ENCODE measurements at regions not wholly inside any gene's neighbourhood (a gene's known extent, or its start where the extent isn't known, plus 50 kb on each side); places are given as distances from the start of the nearest gene placed in this dataset.

DNA sequence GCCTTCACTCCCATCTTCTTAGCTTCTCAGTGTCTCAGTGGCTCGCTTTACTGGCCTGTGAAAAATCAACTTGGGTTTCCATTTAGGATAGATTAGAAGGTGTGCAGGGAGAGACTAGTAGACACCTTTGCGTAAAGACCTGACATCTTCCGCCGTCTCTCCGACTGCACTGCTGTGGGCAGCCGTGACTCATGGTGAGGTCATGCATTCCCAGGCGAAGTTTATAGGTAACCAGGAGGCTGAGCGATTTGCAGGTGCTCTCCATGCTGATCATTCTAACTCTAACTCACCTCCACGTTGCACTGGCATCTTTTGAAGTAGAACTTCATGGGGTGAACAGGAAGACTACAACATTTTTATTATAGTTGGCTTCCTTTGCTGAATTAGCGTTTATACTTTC, 68.0 kb upstream of the ZNF438 start:
- no peak overlapping the region for H3K18ac ChIP-seq (ENCODE audit: low read length)
- no peak overlapping the region for H3K4me2 ChIP-seq (ENCODE audit: insufficient read depth, low read length, poor library complexity, severe bottlenecking)
- no peak overlapping the region for H2BK5ac ChIP-seq (ENCODE audit: low read length)
- H3K9ac ChIP-seq (ENCODE audit: low read depth, low read length, poor library complexity): no peak overlapping the region
- no peak overlapping the region for H2BK15ac ChIP-seq (ENCODE audit: low read length)
- no peak overlapping the region for H2AK5ac ChIP-seq (ENCODE audit: low read depth, low read length)
- no peak overlapping the region for H3K14ac ChIP-seq (ENCODE audit: low read length)
- H3K27ac ChIP-seq (replicated peaks; ENCODE audit: low read length): no peak overlapping the region
- H4K91ac ChIP-seq (ENCODE audit: low read depth, low read length, poor library complexity): no peak overlapping the region
- H3K4me1 ChIP-seq (ENCODE audit: control insufficient read depth in 2 of 2, insufficient read depth in 1 of 2, low read depth in 1 of 2, low read length in 2 of 2): peaks cover 0 to 10% of the 10 kb centered on the region in 2 donors
- H3K9me3 ChIP-seq (replicated peaks in 1 of 2; ENCODE audit: control insufficient read depth in 2 of 2, insufficient read depth in 1 of 2, low read depth in 1 of 2, low read length in 2 of 2): no peaks in the 10 kb centered on the region
- H2AFZ ChIP-seq (ENCODE audit: low read length): no peak overlapping the region
- no peak overlapping the region for H3K23ac ChIP-seq (ENCODE audit: low read depth, low read length, poor library complexity)
- no peak overlapping the region for H3K4ac ChIP-seq (ENCODE audit: low read length)
- no peaks in the 10 kb centered on the region for H3K27me3 ChIP-seq (ENCODE audit: control insufficient read depth in 3 of 3, insufficient read depth in 3 of 3, low read depth in 1 of 3, low read length in 3 of 3)
- no peak overlapping the region for H2BK12ac ChIP-seq (ENCODE audit: low read length)
- H2BK120ac ChIP-seq (ENCODE audit: low read depth, low read length): no peak overlapping the region
- H3K4me3 ChIP-seq (ENCODE audit: low read length in 2 of 2): no peak overlapping the region
- no peaks in the 10 kb centered on the region for H3K79me1 ChIP-seq (ENCODE audit: low read depth, low read length)
- H4K8ac ChIP-seq (ENCODE audit: low read depth, low read length): no peak overlapping the region
- WGBS, 2 donors (ENCODE audit: extremely low coverage in 2 of 2, insufficient read length in 2 of 2, insufficient replicate concordance in 1 of 2): no CpG with 5 or more reads among the region's 10 CpGs
- H3K36me3 ChIP-seq (replicated peaks in 1 of 2; ENCODE audit: control insufficient read depth in 2 of 2, insufficient read depth in 2 of 2, low read length in 2 of 2): no peaks in the 10 kb centered on the region
- DNase-seq (ENCODE audit: low spot score): no peak

DNA sequence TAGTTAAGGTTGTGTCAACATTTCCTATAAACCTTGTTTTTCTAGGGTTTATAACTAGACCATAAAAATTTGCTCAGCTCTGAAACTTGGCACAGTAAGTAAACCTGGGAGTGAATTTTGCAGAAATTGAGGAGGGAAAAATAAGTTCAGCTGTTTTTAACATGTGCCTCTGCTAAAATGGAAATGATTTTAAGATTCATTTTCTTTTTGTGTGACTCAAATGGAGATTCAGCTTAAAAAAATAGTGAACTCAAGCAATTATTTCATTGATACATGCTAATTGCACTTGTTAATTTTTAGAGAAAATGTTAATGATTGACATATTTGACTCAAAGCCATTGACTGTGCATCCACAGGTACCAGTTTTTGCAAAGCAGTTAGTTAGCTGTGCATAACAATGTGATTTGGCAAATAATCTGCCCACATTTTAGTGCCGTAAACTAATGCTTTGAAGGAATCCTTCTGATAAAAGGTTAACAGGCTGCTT, 68.5 kb upstream of the ZNF438 start:
- H2BK120ac ChIP-seq (ENCODE audit: low read depth, low read length): no peak overlapping the region
- no peaks in the 10 kb centered on the region for H3K79me1 ChIP-seq (ENCODE audit: low read depth, low read length)
- no peak overlapping the region for H3K14ac ChIP-seq (ENCODE audit: low read length)
- no peak overlapping the region for H3K4ac ChIP-seq (ENCODE audit: low read length)
- no peak overlapping the region for H2AK5ac ChIP-seq (ENCODE audit: low read depth, low read length)
- H3K27me3 ChIP-seq (ENCODE audit: control insufficient read depth in 3 of 3, insufficient read depth in 3 of 3, low read depth in 1 of 3, low read length in 3 of 3): no peaks in the 10 kb centered on the region
- no peak overlapping the region for H2BK15ac ChIP-seq (ENCODE audit: low read length)
- no peak overlapping the region for H4K8ac ChIP-seq (ENCODE audit: low read depth, low read length)
- no peak overlapping the region for H3K18ac ChIP-seq (ENCODE audit: low read length)
- no peak overlapping the region for H2BK12ac ChIP-seq (ENCODE audit: low read length)
- no peaks in the 10 kb centered on the region for H3K36me3 ChIP-seq (replicated peaks in 1 of 2; ENCODE audit: control insufficient read depth in 2 of 2, insufficient read depth in 2 of 2, low read length in 2 of 2)
- H3K23ac ChIP-seq (ENCODE audit: low read depth, low read length, poor library complexity): no peak overlapping the region
- H3K4me2 ChIP-seq (ENCODE audit: insufficient read depth, low read length, poor library complexity, severe bottlenecking): no peak overlapping the region
- H3K4me1 ChIP-seq (ENCODE audit: control insufficient read depth in 2 of 2, insufficient read depth in 1 of 2, low read depth in 1 of 2, low read length in 2 of 2): peaks cover 0 to 10% of the 10 kb centered on the region in 2 donors
- DNase-seq (ENCODE audit: low spot score): no peak
- H2BK5ac ChIP-seq (ENCODE audit: low read length): no peak overlapping the region
- H3K27ac ChIP-seq (replicated peaks; ENCODE audit: low read length): no peak overlapping the region
- no peak overlapping the region for H3K9ac ChIP-seq (ENCODE audit: low read depth, low read length, poor library complexity)
- no CpG with 5 or more reads among the region's 1 CpG for WGBS, 2 donors (ENCODE audit: extremely low coverage in 2 of 2, insufficient read length in 2 of 2, insufficient replicate concordance in 1 of 2)
- no peak overlapping the region for H3K4me3 ChIP-seq (ENCODE audit: low read length in 2 of 2)
- H3K9me3 ChIP-seq (replicated peaks in 1 of 2; ENCODE audit: control insufficient read depth in 2 of 2, insufficient read depth in 1 of 2, low read depth in 1 of 2, low read length in 2 of 2): no peaks in the 10 kb centered on the region
- H4K91ac ChIP-seq (ENCODE audit: low read depth, low read length, poor library complexity): no peak overlapping the region
- no peak overlapping the region for H2AFZ ChIP-seq (ENCODE audit: low read length)

DNA sequence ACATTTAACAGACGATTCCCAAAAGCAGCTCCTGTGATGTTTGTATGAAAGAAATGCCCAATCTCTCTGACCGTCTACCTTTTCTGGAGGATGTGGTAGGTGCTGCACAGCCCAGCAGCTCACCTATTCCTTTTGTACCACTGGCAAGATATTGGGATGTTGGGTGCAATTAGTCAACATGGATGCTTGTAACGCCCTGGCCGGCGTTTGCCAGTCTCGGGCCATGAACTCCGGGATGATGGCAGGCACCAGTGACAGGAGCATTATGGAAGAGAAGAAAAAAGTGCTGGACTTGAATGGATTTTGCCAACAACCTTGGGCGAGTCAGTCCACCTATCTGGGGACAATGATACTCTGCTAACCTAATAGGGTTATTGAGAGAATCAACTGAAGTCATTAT, 69.0 kb upstream of the ZNF438 start:
- H3K79me1 ChIP-seq (ENCODE audit: low read depth, low read length): no peaks in the 10 kb centered on the region
- no peak overlapping the region for H3K4me3 ChIP-seq (ENCODE audit: low read length in 2 of 2)
- no peak overlapping the region for H4K8ac ChIP-seq (ENCODE audit: low read depth, low read length)
- H2AK5ac ChIP-seq (ENCODE audit: low read depth, low read length): no peak overlapping the region
- H2BK12ac ChIP-seq (ENCODE audit: low read length): no peak overlapping the region
- no peak overlapping the region for H2AFZ ChIP-seq (ENCODE audit: low read length)
- no peak overlapping the region for H3K18ac ChIP-seq (ENCODE audit: low read length)
- H4K91ac ChIP-seq (ENCODE audit: low read depth, low read length, poor library complexity): no peak overlapping the region
- no peak overlapping the region for H3K14ac ChIP-seq (ENCODE audit: low read length)
- no peak for DNase-seq (ENCODE audit: low spot score)
- H3K4ac ChIP-seq (ENCODE audit: low read length): no peak overlapping the region
- no peak overlapping the region for H3K4me2 ChIP-seq (ENCODE audit: insufficient read depth, low read length, poor library complexity, severe bottlenecking)
- no peak overlapping the region for H2BK15ac ChIP-seq (ENCODE audit: low read length)
- no peak overlapping the region for H3K23ac ChIP-seq (ENCODE audit: low read depth, low read length, poor library complexity)
- peaks cover 0 to 10% of the 10 kb centered on the region in 2 donors for H3K4me1 ChIP-seq (ENCODE audit: control insufficient read depth in 2 of 2, insufficient read depth in 1 of 2, low read depth in 1 of 2, low read length in 2 of 2)
- WGBS, 2 donors (ENCODE audit: extremely low coverage in 2 of 2, insufficient read length in 2 of 2, insufficient replicate concordance in 1 of 2): no CpG with 5 or more reads among the region's 8 CpGs
- no peak overlapping the region for H2BK120ac ChIP-seq (ENCODE audit: low read depth, low read length)
- no peaks in the 10 kb centered on the region for H3K9me3 ChIP-seq (replicated peaks in 1 of 2; ENCODE audit: control insufficient read depth in 2 of 2, insufficient read depth in 1 of 2, low read depth in 1 of 2, low read length in 2 of 2)
- no peak overlapping the region for H3K27ac ChIP-seq (replicated peaks; ENCODE audit: low read length)
- no peaks in the 10 kb centered on the region for H3K27me3 ChIP-seq (ENCODE audit: control insufficient read depth in 3 of 3, insufficient read depth in 3 of 3, low read depth in 1 of 3, low read length in 3 of 3)
- no peak overlapping the region for H3K9ac ChIP-seq (ENCODE audit: low read depth, low read length, poor library complexity)
- H2BK5ac ChIP-seq (ENCODE audit: low read length): no peak overlapping the region
- H3K36me3 ChIP-seq (replicated peaks in 1 of 2; ENCODE audit: control insufficient read depth in 2 of 2, insufficient read depth in 2 of 2, low read length in 2 of 2): no peaks in the 10 kb centered on the region

DNA sequence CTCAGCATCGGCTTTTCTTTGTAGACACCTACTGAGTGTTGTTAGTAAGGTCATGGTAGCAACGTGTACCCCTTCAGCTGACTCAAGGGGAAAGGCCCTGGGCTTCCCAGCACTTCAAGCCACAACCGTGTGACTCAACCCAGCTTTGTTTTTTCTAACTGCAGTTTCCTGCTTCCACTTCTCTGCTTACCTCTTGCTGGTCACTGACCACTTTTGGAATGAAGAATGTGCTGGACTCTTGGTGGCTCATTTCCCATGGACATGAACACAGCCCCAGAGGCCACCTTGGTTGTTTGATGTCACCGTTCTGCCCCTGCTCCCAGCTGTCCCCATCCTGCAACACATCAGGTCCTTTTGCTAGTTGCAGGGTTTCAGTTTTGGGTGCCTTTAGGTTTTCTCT, 69.5 kb upstream of the ZNF438 start:
- Histone ChIP-seq H2BK15ac (ENCODE audit: low read length) (no peak overlapping the region), H3K9ac (ENCODE audit: low read depth, low read length, poor library complexity) (no peak overlapping the region), H2BK5ac (ENCODE audit: low read length) (no peak overlapping the region), H3K23ac (ENCODE audit: low read depth, low read length, poor library complexity) (no peak overlapping the region), H3K79me1 (ENCODE audit: low read depth, low read length) (no peaks in the 10 kb centered on the region), H2BK12ac (ENCODE audit: low read length) (no peak overlapping the region), H3K18ac (ENCODE audit: low read length) (peak overlapping the region; percentile 7), H3K27me3 (ENCODE audit: control insufficient read depth in 3 of 3, insufficient read depth in 3 of 3, low read depth in 1 of 3, low read length in 3 of 3) (no peaks in the 10 kb centered on the region), H3K14ac (ENCODE audit: low read length) (no peak overlapping the region), H2AFZ (ENCODE audit: low read length) (no peak overlapping the region), H2BK120ac (ENCODE audit: low read depth, low read length) (no peak overlapping the region), H3K36me3 (replicated peaks in 1 of 2; ENCODE audit: control insufficient read depth in 2 of 2, insufficient read depth in 2 of 2, low read length in 2 of 2) (no peaks in the 10 kb centered on the region), H3K4ac (ENCODE audit: low read length) (no peak overlapping the region), H3K27ac (replicated peaks; ENCODE audit: low read length) (no peak overlapping the region), H3K4me1 (ENCODE audit: control insufficient read depth in 2 of 2, insufficient read depth in 1 of 2, low read depth in 1 of 2, low read length in 2 of 2) (peaks cover 0 to 12% of the 10 kb centered on the region in 2 donors), H2AK5ac (ENCODE audit: low read depth, low read length) (no peak overlapping the region), H4K91ac (ENCODE audit: low read depth, low read length, poor library complexity) (no peak overlapping the region), H3K9me3 (replicated peaks in 1 of 2; ENCODE audit: control insufficient read depth in 2 of 2, insufficient read depth in 1 of 2, low read depth in 1 of 2, low read length in 2 of 2) (no peaks in the 10 kb centered on the region), H3K4me3 (ENCODE audit: low read length in 2 of 2) (no peak overlapping the region), H3K4me2 (ENCODE audit: insufficient read depth, low read length, poor library complexity, severe bottlenecking) (no peak overlapping the region), H4K8ac (ENCODE audit: low read depth, low read length) (no peak overlapping the region)
- WGBS, 2 donors (ENCODE audit: extremely low coverage in 2 of 2, insufficient read length in 2 of 2, insufficient replicate concordance in 1 of 2): no CpG with 5 or more reads among the region's 4 CpGs
- no peak for DNase-seq (ENCODE audit: low spot score)
